ENCODE measurements at regions not wholly inside any gene's neighbourhood (a gene's known extent, or its start where the extent isn't known, plus 50 kb on each side); places are given as distances from the start of the nearest gene placed in this dataset.

- Histone ChIP-seq H3K4me1 (no peaks in the 10 kb centered on the region), H3K27me3 (no peaks in the 10 kb centered on the region), H3K9me3 (no peaks in the 10 kb centered on the region), H3K36me3 (no peaks in the 10 kb centered on the region), H3K27ac (no peak overlapping the region), H3K4me3 (no peak overlapping the region)
- DNase-seq, result no peak
- no peak for TF ChIP-seq POLR2A (IDR thresholded peaks at IDR 0.05)
- no peak for TF ChIP-seq EP300 (IDR thresholded peaks at IDR 0.05)
- TF ChIP-seq CTCF (IDR thresholded peaks at IDR 0.05), result no peak
- no peak for TF ChIP-seq POLR2AphosphoS5 (IDR thresholded peaks at IDR 0.05)
- WGBS, 2 donors, result 88 to 92% methylated on average over 5 of the region's 5 CpGs
- intact Hi-C loops (cut with DNase I), result no loop called here
Measured at GRCh38 chr7:131174391-131174790, 153.3 kb upstream of the MKLN1 start.

- no peak for DNase-seq
- Histone ChIP-seq H3K4me3 (no peak overlapping the region), H3K4me1 (no peaks in the 10 kb centered on the region), H3K27ac (no peak overlapping the region), H3K27me3 (no peaks in the 10 kb centered on the region), H3K9me3 (no peaks in the 10 kb centered on the region), H3K36me3 (no peaks in the 10 kb centered on the region)
- TF ChIP-seq POLR2AphosphoS5 (IDR thresholded peaks at IDR 0.05) (no peak), EP300 (IDR thresholded peaks at IDR 0.05) (no peak), CTCF (IDR thresholded peaks at IDR 0.05) (no peak), POLR2A (IDR thresholded peaks at IDR 0.05) (no peak)
- intact Hi-C loops (cut with DNase I), result no loop called here
Measured at GRCh38 chr7:131174855-131175254, 152.8 kb upstream of the MKLN1 start.

- H3K27ac ChIP-seq, result no peak overlapping the region
- intact Hi-C loops (cut with DNase I), result no loop called here
- TF ChIP-seq POLR2A (IDR thresholded peaks at IDR 0.05), result no peak
- no peak for DNase-seq
- no peaks in the 10 kb centered on the region for H3K4me1 ChIP-seq
- H3K27me3 ChIP-seq, result no peaks in the 10 kb centered on the region
- H3K9me3 ChIP-seq, result no peaks in the 10 kb centered on the region
- no peak overlapping the region for H3K4me3 ChIP-seq
- H3K36me3 ChIP-seq, result no peaks in the 10 kb centered on the region
- 78 to 86% methylated on average over 2 of the region's 2 CpGs for WGBS, 2 donors
Measured at GRCh38 chr7:131182446-131183058, 145.1 kb upstream of the MKLN1 start.

- Histone ChIP-seq H3K27ac (no peak overlapping the region), H3K4me3 (no peak overlapping the region), H3K36me3 (no peaks in the 10 kb centered on the region), H3K9me3 (no peaks in the 10 kb centered on the region), H3K27me3 (no peaks in the 10 kb centered on the region), H3K4me1 (no peaks in the 10 kb centered on the region)
- WGBS, 2 donors, result 74 to 82% methylated on average over 2 of the region's 2 CpGs
- intact Hi-C loops (cut with DNase I), result no loop called here
- DNase-seq, result no peak
- TF ChIP-seq POLR2AphosphoS5 (IDR thresholded peaks at IDR 0.05), result no peak
- no peak for TF ChIP-seq EP300 (IDR thresholded peaks at IDR 0.05)
- TF ChIP-seq POLR2A (IDR thresholded peaks at IDR 0.05), result no peak
- no peak for TF ChIP-seq CTCF (IDR thresholded peaks at IDR 0.05)
Measured at GRCh38 chr7:131183072-131183471, 144.6 kb upstream of the MKLN1 start.

GRCh38 chr7:131183611-131184119, 144.0 kb upstream of the MKLN1 start:
- intact Hi-C loops (cut with DNase I), result no loop called here
- no peak overlapping the region for H3K27ac ChIP-seq
- TF ChIP-seq POLR2A (IDR thresholded peaks at IDR 0.05) (no peak), EP300 (IDR thresholded peaks at IDR 0.05) (no peak), CTCF (IDR thresholded peaks at IDR 0.05) (no peak), POLR2AphosphoS5 (IDR thresholded peaks at IDR 0.05) (no peak)
- WGBS, 2 donors, result 38 to 67% methylated on average over 3 of the region's 3 CpGs
- no peaks in the 10 kb centered on the region for H3K27me3 ChIP-seq
- no peak overlapping the region for H3K4me3 ChIP-seq
- H3K36me3 ChIP-seq, result no peaks in the 10 kb centered on the region
- no peaks in the 10 kb centered on the region for H3K4me1 ChIP-seq
- no peaks in the 10 kb centered on the region for H3K9me3 ChIP-seq
- DNase-seq, result no peak

Data from sigmoid colon (tissue), 6 donors.